GM12892 (cell line): ENCODE measurements at regions not wholly inside any gene's neighbourhood (a gene's known extent, or its start where the extent isn't known, plus 50 kb on each side); places are given as distances from the start of the nearest gene placed in this dataset.

Experiments used
- DNase-seq: peaks from one replicate; pipeline ENCODE4 v3.0.0; 2011; ENCODE audit not compliant: insufficient read length
- FAIRE-seq: peaks from 2 replicates; lab custom pipeline; 2011; peaks lifted over from hg19 to GRCh38; lab: Jason Lieb, UNC
- POLR2A ChIP-seq: IDR thresholded peaks from 2 replicates; pipeline ENCODE4 v1.6.1; 2011; ENCODE audit warnings: low read depth, low read length, control low read depth
- POLR2AphosphoS5 ChIP-seq: IDR thresholded peaks from 2 replicates; pipeline ENCODE4 v1.6.1; 2011; ENCODE audit warnings: low read depth, low read length, control low read depth
- TAF1 ChIP-seq: IDR thresholded peaks from 2 replicates; pipeline ENCODE4 v1.6.1; 2011; ENCODE audit warnings: low read depth, mild to moderate bottlenecking, control low read depth, low read length, borderline replicate concordance

GRCh38 chr9:116007824-116008223 lies 145.8 kb upstream of the PAPPA start:
- FAIRE-seq (no peak), DNase-seq (no peak)
- no peak for TF ChIP-seq POLR2AphosphoS5
- TF ChIP-seq POLR2A: no peak
- no peak for TF ChIP-seq TAF1

DNA sequence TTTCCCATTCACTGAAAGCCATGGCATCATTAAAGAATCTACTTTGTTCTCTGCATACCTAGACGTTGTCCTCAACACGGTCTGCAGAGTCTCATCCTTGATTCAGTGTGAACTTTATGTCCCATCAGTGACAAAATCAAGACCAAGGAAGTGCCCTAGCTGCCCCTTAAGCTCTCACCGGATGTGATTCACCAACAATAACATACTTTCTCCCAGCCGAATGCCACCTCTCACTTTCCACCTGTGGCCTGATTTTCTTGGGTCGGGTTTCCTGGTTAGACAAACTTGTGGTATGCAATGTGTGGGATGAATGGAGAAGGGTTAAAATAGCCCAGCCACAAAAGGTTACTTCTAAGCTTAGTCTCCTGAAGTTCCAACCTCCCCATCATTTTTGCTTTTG lies 145.3 kb upstream of the PAPPA start:
- DNase-seq (no peak), FAIRE-seq (no peak)
- TF ChIP-seq POLR2AphosphoS5: no peak
- no peak for TF ChIP-seq TAF1
- TF ChIP-seq POLR2A: no peak

- no peak for DNase-seq
- no peak for TF ChIP-seq POLR2AphosphoS5
- TF ChIP-seq TAF1: no peak
- no peak for TF ChIP-seq POLR2A
- FAIRE-seq: no peak
Measured at GRCh38 chr9:116009420-116009819, 144.2 kb upstream of the PAPPA start.

GRCh38 chr9:116015855-116016254 lies 137.7 kb upstream of the PAPPA start:
- FAIRE-seq (no peak), DNase-seq (no peak)
- TF ChIP-seq POLR2AphosphoS5 (no peak), POLR2A (no peak), TAF1 (no peak)

DNA sequence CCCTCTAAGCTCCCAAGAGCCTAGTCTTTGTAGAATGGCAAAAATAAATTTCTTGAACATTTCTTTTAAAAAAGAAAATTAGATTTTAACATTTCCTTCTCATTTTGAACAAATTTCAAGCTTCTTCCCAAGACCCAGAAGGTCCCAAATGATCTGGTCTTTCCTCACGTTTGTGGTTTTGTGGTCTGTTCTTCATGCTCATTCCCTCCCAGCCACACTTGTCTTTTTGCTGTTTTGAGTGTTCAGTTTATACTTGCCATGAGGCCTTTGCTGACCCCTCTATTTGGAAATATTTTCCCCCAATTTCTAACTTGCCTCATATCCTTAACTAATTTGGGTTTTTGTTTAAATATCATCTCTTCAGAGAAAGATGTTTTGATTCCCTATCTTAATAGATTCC lies 133.4 kb upstream of the PAPPA start:
- no peak for FAIRE-seq
- no peak for DNase-seq
- TF ChIP-seq POLR2AphosphoS5: no peak
- TF ChIP-seq TAF1: no peak
- TF ChIP-seq POLR2A: no peak

DNA sequence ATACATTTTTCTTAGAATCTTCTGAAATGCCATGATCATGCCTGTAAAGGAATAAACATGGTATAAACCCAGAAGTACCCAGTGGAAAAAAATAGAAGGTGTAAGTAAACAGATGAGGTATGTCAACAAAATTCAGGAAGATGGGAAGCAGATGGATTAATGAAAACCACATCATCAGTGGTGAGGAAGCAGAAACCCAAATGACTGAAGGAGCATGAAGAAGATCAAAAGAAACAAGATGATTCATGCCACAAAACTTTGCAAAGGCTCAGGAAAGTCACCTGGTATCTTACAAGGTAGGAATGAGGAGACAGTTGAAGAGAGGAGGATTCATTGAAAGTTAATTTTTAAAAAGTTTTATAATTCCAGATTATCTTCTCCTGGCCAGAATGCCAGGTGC lies 132.8 kb upstream of the PAPPA start:
- FAIRE-seq (no peak), DNase-seq (no peak)
- TF ChIP-seq POLR2AphosphoS5 (no peak), TAF1 (no peak), POLR2A (no peak)

DNA sequence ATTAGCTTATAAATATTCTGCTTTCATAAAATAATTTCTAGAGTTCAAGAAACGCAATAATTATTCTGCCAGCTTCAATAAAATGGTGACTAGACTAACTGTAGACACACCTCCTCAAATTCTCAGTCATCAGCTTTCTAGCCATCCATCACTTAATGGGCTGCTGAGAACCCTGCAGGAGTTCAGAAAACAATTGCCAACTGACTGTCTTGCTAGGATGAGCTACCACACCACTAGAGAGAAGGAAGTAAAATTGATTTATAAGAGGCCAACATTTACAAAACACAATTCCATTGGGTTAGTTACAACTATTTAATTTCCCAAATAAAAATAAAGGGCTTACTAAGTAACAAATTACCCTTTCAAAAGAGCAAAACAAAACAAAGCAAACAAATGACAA lies 126.5 kb upstream of the PAPPA start:
- TF ChIP-seq TAF1 (no peak), POLR2AphosphoS5 (no peak), POLR2A (no peak)
- no peak for DNase-seq
- FAIRE-seq: no peak

DNA sequence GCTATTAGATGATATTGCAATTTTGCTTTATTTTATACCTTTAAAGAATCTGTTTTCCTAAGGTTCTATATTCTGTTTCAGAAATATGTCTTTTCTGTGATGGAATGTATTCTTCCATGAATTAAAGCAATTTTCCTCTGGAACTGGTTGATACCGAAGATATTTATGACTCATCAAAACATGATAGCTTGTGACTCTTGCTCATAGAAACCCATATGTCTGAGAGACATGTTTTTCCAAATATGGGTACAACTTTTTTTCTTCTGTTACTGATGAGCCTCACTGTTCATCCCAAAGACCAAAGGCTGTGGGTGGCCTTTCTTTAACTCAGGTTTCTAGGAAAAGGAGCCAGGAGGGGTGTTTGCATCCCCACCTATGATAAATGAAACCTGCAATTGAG lies 126.1 kb upstream of the PAPPA start:
- DNase-seq (no peak), FAIRE-seq (no peak)
- TF ChIP-seq TAF1 (no peak), POLR2AphosphoS5 (no peak), POLR2A (no peak)

GRCh38 chr9:116027951-116028350 lies 125.6 kb upstream of the PAPPA start:
- no peak for FAIRE-seq

DNA sequence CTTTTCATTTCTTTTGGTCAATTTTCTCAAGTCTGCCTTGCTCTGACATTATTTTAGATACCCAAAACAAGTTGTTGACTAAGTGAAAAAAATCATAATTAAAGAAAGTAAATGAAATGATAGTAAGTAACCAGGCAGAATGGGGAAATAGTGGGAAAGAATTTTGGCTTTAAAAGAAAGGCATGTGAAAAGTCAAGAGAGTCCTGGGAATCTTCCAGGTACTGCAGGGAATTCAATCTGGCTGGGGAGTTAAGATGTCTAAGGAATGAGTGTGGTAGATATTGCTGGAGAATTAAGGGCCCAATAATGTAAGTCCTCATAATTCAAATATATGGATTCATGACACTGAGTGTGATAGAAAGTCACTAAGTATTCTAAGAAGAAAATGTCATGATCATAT lies 123.1 kb upstream of the PAPPA start:
- no peak for DNase-seq
- TF ChIP-seq POLR2AphosphoS5 (no peak), TAF1 (no peak), POLR2A (no peak)
- FAIRE-seq: no peak

More at GRCh38 chr9:116027951-116028350, 125.6 kb upstream of the PAPPA start:
- TF ChIP-seq TAF1: no peak
- no peak for TF ChIP-seq POLR2A
- no peak for TF ChIP-seq POLR2AphosphoS5
- DNase-seq: no peak

DNA sequence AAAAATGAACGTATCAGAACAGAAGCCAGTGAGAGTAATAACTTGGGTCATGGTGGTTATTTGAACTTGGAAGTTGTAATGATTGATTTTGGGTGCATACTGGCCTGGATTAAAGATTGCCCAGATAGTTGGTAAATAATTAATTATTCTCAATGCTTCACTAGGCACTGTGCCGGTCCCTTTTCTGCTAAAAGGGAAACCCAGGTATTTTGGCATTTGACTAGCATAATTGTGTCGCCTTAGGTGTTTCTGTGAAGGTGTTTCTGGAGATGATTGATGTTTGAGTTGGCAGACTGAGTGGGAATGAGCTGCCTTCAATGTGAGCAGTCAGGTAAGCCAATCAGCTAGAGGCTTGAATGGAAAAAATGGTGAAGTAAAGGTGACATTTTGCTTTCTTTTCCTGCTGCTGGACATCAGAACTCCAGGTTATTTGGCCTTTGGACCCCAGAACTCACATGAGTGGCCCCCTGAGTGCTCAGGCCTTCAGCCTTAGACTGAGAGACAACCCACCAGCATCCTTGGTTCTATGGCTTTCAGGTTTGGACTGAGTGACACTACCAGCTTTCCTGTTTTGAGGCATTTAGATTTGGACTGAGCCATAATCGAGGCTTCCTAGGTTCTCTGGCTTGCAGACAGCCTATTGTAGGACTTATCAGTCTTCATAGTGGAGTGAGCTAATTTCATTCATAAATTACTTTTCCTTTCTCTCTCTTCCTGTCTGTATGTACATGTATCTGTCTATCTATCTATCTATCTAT lies 120.7 kb upstream of the PAPPA start:
- FAIRE-seq (no peak), DNase-seq (no peak)
- TF ChIP-seq POLR2A: no peak
- no peak for TF ChIP-seq POLR2AphosphoS5
- TF ChIP-seq TAF1: no peak

DNA sequence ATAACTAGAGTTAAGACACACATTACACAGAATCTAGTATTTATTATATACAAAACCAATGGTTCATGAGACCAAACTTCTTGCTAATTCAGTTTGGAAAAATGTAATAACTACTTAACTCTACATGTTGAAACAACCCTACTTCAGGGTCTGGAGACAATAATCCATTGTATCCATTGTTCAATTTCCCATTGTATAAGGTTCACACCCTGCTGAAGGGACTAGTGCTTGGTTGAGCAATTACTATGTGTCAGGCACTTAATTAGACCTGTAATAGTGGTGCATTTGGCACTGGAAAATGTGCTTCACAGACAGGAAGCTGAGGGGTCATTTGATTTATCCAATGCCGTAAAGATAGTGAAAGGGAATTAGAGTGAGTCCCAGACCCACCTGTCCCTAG lies 114.3 kb upstream of the PAPPA start:
- FAIRE-seq (no peak), DNase-seq (no peak)
- TF ChIP-seq POLR2A (no peak), POLR2AphosphoS5 (no peak), TAF1 (no peak)
